ENCODE measurements at regions not wholly inside any gene's neighbourhood (a gene's known extent, or its start where the extent isn't known, plus 50 kb on each side); places are given as distances from the start of the nearest gene placed in this dataset.

- H3K4me1 ChIP-seq (ENCODE audit: control insufficient read depth in 4 of 4, insufficient read depth in 4 of 4, low read length in 3 of 4), result peaks cover 0 to 16% (median 3%) of the 10 kb centered on the region in 4 donors
- no peaks in the 10 kb centered on the region for H3K9me3 ChIP-seq (ENCODE audit: control insufficient read depth in 4 of 4, low read length in 3 of 4)
- H3K27me3 ChIP-seq (ENCODE audit: control insufficient read depth in 4 of 4, insufficient read depth in 4 of 4, low read length in 3 of 4), result no peaks in the 10 kb centered on the region
- TF ChIP-seq, protein P1, sequence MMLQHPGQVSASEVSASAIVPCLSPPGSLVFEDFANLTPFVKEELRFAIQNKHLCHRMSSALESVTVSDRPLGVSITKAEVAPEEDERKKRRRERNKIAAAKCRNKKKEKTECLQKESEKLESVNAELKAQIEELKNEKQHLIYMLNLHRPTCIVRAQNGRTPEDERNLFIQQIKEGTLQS (IDR thresholded peaks at IDR 0.05), result no peak
- TF ChIP-seq YY1 (IDR thresholded peaks at IDR 0.05) (no peak), HNF4G (IDR thresholded peaks at IDR 0.05) (no peak), NR2F2 (IDR thresholded peaks at IDR 0.05) (no peak), GABPA (IDR thresholded peaks at IDR 0.05 in 1 of 2, conservative IDR thresholded peaks at IDR 0.05 in 1 of 2) (no peak), JUND (IDR thresholded peaks at IDR 0.05) (no peak), SP1 (IDR thresholded peaks at IDR 0.05) (no peak), FOXA1 (IDR thresholded peaks at IDR 0.05) (no peak), EGR1 (IDR thresholded peaks at IDR 0.05; ENCODE audit: low read depth in 2 of 2) (no peak), FOXA2 (IDR thresholded peaks at IDR 0.05) (no peak), RXRA (IDR thresholded peaks at IDR 0.05) (no peak)
- WGBS, result 85% methylated on average over 2 of the region's 2 CpGs
- H3K36me3 ChIP-seq (ENCODE audit: control insufficient read depth in 4 of 4, insufficient read depth in 3 of 4, low read depth in 1 of 4, low read length in 3 of 4), result no peaks in the 10 kb centered on the region
- no peak overlapping the region for H3K27ac ChIP-seq (ENCODE audit: low read depth in 1 of 2, low read length in 2 of 2)
- no peak overlapping the region for H3K4me3 ChIP-seq (ENCODE audit: low read depth in 1 of 3, low read length in 3 of 3)
- no peak for DNase-seq (ENCODE audit: low spot score)
- no peak overlapping the region for H3K9ac ChIP-seq (ENCODE audit: low read depth in 1 of 2, low read length in 2 of 2)
Measured at GRCh38 chr4:14180166-14180565, 552.6 kb upstream of the BOD1L1 start.

GRCh38 chr4:14180983-14181601 is 553.6 kb upstream of the BOD1L1 start:
- TF ChIP-seq RXRA (IDR thresholded peaks at IDR 0.05) (peak; percentile 60 to 71), GABPA (IDR thresholded peaks at IDR 0.05 in 1 of 2, conservative IDR thresholded peaks at IDR 0.05 in 1 of 2) (peak in 1 of 2 donors; percentile 12), RAD21 (IDR thresholded peaks at IDR 0.05) (peak; percentile 41 to 45), NR2F2 (IDR thresholded peaks at IDR 0.05) (no peak), HNF4A (conservative IDR thresholded peaks at IDR 0.05) (peak; percentile 33 to 41), EGR1 (IDR thresholded peaks at IDR 0.05; ENCODE audit: low read depth in 2 of 2) (peak in 1 of 2 donors; percentile 72), YY1 (IDR thresholded peaks at IDR 0.05) (peak; percentile 32), JUND (IDR thresholded peaks at IDR 0.05) (peak; percentile 19 to 60), ZBTB33 (IDR thresholded peaks at IDR 0.05) (no peak), HNF4G (IDR thresholded peaks at IDR 0.05) (no peak), FOXA1 (IDR thresholded peaks at IDR 0.05) (peak; percentile 19), MAX (IDR thresholded peaks at IDR 0.05) (peak; percentile 72), SP1 (IDR thresholded peaks at IDR 0.05) (peak; percentile 63), FOXA2 (IDR thresholded peaks at IDR 0.05) (no peak), TAF1 (conservative IDR thresholded peaks at IDR 0.05) (no peak)
- TF ChIP-seq, protein P2, sequence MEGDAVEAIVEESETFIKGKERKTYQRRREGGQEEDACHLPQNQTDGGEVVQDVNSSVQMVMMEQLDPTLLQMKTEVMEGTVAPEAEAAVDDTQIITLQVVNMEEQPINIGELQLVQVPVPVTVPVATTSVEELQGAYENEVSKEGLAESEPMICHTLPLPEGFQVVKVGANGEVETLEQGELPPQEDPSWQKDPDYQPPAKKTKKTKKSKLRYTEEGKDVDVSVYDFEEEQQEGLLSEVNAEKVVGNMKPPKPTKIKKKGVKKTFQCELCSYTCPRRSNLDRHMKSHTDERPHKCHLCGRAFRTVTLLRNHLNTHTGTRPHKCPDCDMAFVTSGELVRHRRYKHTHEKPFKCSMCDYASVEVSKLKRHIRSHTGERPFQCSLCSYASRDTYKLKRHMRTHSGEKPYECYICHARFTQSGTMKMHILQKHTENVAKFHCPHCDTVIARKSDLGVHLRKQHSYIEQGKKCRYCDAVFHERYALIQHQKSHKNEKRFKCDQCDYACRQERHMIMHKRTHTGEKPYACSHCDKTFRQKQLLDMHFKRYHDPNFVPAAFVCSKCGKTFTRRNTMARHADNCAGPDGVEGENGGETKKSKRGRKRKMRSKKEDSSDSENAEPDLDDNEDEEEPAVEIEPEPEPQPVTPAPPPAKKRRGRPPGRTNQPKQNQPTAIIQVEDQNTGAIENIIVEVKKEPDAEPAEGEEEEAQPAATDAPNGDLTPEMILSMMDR (IDR thresholded peaks at IDR 0.05; ENCODE audit: low read depth, low read length, missing input control), result no peak
- TF ChIP-seq, protein P3, sequence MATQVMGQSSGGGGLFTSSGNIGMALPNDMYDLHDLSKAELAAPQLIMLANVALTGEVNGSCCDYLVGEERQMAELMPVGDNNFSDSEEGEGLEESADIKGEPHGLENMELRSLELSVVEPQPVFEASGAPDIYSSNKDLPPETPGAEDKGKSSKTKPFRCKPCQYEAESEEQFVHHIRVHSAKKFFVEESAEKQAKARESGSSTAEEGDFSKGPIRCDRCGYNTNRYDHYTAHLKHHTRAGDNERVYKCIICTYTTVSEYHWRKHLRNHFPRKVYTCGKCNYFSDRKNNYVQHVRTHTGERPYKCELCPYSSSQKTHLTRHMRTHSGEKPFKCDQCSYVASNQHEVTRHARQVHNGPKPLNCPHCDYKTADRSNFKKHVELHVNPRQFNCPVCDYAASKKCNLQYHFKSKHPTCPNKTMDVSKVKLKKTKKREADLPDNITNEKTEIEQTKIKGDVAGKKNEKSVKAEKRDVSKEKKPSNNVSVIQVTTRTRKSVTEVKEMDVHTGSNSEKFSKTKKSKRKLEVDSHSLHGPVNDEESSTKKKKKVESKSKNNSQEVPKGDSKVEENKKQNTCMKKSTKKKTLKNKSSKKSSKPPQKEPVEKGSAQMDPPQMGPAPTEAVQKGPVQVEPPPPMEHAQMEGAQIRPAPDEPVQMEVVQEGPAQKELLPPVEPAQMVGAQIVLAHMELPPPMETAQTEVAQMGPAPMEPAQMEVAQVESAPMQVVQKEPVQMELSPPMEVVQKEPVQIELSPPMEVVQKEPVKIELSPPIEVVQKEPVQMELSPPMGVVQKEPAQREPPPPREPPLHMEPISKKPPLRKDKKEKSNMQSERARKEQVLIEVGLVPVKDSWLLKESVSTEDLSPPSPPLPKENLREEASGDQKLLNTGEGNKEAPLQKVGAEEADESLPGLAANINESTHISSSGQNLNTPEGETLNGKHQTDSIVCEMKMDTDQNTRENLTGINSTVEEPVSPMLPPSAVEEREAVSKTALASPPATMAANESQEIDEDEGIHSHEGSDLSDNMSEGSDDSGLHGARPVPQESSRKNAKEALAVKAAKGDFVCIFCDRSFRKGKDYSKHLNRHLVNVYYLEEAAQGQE (IDR thresholded peaks at IDR 0.05), result peak; percentile 16
- TF ChIP-seq, protein P1 (IDR thresholded peaks at IDR 0.05), result no peak
- H3K36me3 ChIP-seq (ENCODE audit: control insufficient read depth in 4 of 4, insufficient read depth in 3 of 4, low read depth in 1 of 4, low read length in 3 of 4), result no peaks in the 10 kb centered on the region
- H3K27me3 ChIP-seq (ENCODE audit: control insufficient read depth in 4 of 4, insufficient read depth in 4 of 4, low read length in 3 of 4), result no peaks in the 10 kb centered on the region
- no peaks in the 10 kb centered on the region for H3K9me3 ChIP-seq (ENCODE audit: control insufficient read depth in 4 of 4, low read length in 3 of 4)
- DNase-seq (ENCODE audit: low spot score), result no peak
- WGBS, result 34% methylated on average over 6 of the region's 6 CpGs
- no peak overlapping the region for H3K27ac ChIP-seq (ENCODE audit: low read depth in 1 of 2, low read length in 2 of 2)
- peaks cover 0 to 16% (median 3%) of the 10 kb centered on the region in 4 donors for H3K4me1 ChIP-seq (ENCODE audit: control insufficient read depth in 4 of 4, insufficient read depth in 4 of 4, low read length in 3 of 4)
- peak overlapping the region in 1 of 2 donors; percentile 9 for H3K9ac ChIP-seq (ENCODE audit: low read depth in 1 of 2, low read length in 2 of 2)
- no peak overlapping the region for H3K4me3 ChIP-seq (ENCODE audit: low read depth in 1 of 3, low read length in 3 of 3)

All from liver (tissue), 8 donors.